A549 (cell line): ENCODE measurements at regions not wholly inside any gene's neighbourhood (a gene's known extent, or its start where the extent isn't known, plus 50 kb on each side); places are given as distances from the start of the nearest gene placed in this dataset.

Experiments
- CHD2 ChIP-seq: fragments of 150-350 bp; IDR thresholded peaks from 2 replicates; pipeline ENCODE4 v1.6.1; 2014; ENCODE audit warnings: low read length; ENCODE audit not compliant: partially characterized antibody
- EHMT2 ChIP-seq: fragments of 200-600 bp; sonication (generic); IDR thresholded peaks from 2 replicates; pipeline ENCODE4 v1.6.1; 2016; ENCODE audit warnings: antibody characterized with exemption, low read depth, mild to moderate bottlenecking, moderate library complexity
- HDAC2 ChIP-seq: fragments of 200-600 bp; sonication (generic); IDR thresholded peaks from 2 replicates; pipeline ENCODE4 v1.6.1; 2016
- MAZ ChIP-seq: fragments of 150-350 bp; IDR thresholded peaks from 2 replicates; pipeline ENCODE4 v1.6.1; 2014; ENCODE audit warnings: antibody characterized with exemption, low read depth, low read length, borderline replicate concordance
- POLR2A ChIP-seq: IDR thresholded peaks from 2 replicates; pipeline ENCODE4 v1.6.1; 2012; ENCODE audit warnings: mild to moderate bottlenecking, low read length
- POLR2AphosphoS2 ChIP-seq: conservative IDR thresholded peaks from 2 replicates; pipeline ENCODE4 v1.6.1; 2012; ENCODE audit warnings: low read length, improper control_type of control experiment, inconsistent platforms
- RFX5 ChIP-seq: fragments of 450-650 bp; IDR thresholded peaks from 2 replicates; pipeline ENCODE4 v1.7.1; 2014; ENCODE audit warnings: antibody characterized with exemption, mild to moderate bottlenecking, moderate library complexity
- SMC3 ChIP-seq: fragments of >200 bp; sonication (Bioruptor Twin); formaldehyde crosslinking; IDR thresholded peaks from 3 replicates; pipeline ENCODE4 v1.6.1; 2018; ENCODE audit warnings: inconsistent platforms
- TFCP2L1 ChIP-seq: fragments of 250-450 bp; sonication (Bioruptor Pico); IDR thresholded peaks from 2 replicates; pipeline ENCODE4 v1.5.0; 2021; ENCODE audit warnings: mild to moderate bottlenecking
- TF ChIP-seq, protein P1 (sequence below): fragments of >200 bp; sonication (Bioruptor Twin); formaldehyde crosslinking; IDR thresholded peaks from 3 replicates; pipeline ENCODE4 v1.5.1; 2016
- TF ChIP-seq, protein P2 (sequence below): fragments of >200 bp; sonication (Bioruptor Twin); formaldehyde crosslinking; IDR thresholded peaks from 3 replicates; pipeline ENCODE4 v1.6.1; 2016

DNA sequence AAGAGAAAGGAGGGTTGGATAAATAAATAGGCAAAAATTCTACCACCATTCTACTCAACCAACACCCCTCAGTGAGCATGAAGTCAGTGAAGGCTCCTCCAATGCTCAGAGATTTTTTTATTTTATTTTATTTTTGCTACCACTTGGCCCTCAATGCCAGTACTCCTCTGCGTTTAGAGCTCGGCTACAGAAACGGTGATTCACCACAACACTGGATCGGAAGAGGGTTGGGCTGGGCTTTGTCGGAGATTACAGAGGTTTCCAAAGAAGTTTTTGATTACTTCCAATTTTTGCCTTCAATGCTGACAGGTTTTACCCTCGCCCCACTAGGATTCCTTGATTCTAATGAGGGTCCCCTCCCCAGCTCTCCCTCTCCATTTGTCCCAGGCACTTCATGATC, 1027.2 kb upstream of the TMEM132C start:
- TF ChIP-seq POLR2AphosphoS2: no peak
- TF ChIP-seq, protein P1, sequence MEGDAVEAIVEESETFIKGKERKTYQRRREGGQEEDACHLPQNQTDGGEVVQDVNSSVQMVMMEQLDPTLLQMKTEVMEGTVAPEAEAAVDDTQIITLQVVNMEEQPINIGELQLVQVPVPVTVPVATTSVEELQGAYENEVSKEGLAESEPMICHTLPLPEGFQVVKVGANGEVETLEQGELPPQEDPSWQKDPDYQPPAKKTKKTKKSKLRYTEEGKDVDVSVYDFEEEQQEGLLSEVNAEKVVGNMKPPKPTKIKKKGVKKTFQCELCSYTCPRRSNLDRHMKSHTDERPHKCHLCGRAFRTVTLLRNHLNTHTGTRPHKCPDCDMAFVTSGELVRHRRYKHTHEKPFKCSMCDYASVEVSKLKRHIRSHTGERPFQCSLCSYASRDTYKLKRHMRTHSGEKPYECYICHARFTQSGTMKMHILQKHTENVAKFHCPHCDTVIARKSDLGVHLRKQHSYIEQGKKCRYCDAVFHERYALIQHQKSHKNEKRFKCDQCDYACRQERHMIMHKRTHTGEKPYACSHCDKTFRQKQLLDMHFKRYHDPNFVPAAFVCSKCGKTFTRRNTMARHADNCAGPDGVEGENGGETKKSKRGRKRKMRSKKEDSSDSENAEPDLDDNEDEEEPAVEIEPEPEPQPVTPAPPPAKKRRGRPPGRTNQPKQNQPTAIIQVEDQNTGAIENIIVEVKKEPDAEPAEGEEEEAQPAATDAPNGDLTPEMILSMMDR: no peak
- TF ChIP-seq MAZ: no peak
- TF ChIP-seq HDAC2: no peak
- no peak for TF ChIP-seq SMC3
- no peak for TF ChIP-seq POLR2A
- TF ChIP-seq RFX5: no peak
- TF ChIP-seq, protein P2, sequence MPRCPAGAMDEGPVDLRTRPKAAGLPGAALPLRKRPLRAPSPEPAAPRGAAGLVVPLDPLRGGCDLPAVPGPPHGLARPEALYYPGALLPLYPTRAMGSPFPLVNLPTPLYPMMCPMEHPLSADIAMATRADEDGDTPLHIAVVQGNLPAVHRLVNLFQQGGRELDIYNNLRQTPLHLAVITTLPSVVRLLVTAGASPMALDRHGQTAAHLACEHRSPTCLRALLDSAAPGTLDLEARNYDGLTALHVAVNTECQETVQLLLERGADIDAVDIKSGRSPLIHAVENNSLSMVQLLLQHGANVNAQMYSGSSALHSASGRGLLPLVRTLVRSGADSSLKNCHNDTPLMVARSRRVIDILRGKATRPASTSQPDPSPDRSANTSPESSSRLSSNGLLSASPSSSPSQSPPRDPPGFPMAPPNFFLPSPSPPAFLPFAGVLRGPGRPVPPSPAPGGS: no peak
- TF ChIP-seq CHD2: no peak
- TF ChIP-seq EHMT2: no peak
- TF ChIP-seq TFCP2L1 (CRISPR knock-in tag): no peak
